Endothelial cell of umbilical vein (primary cell): ENCODE measurements at regions not wholly inside any gene's neighbourhood (a gene's known extent, or its start where the extent isn't known, plus 50 kb on each side); places are given as distances from the start of the nearest gene placed in this dataset.

Experiments used
- BruUV-seq: library from RNA; stranded (reverse); fragments of 400-500 nt; replicated peaks from 2 replicates; lab custom pipeline; 2021; lab: Mats Ljungman, UMichigan
- CTCF ChIA-PET: fragments of 300-600, 350-600 bp; sonication (Branson Sonifier 250); formaldehyde crosslinking; loops from one replicate; lab custom pipeline; 2021; ENCODE audit warnings: antibody characterized with exemption, inconsistent platforms; lab: Charles Lee
- POLR2A ChIA-PET: fragments of 300-600, 350-600 bp; sonication (Branson Sonifier 250); formaldehyde crosslinking; loops from one replicate; lab custom pipeline; 2021; ENCODE audit warnings: antibody characterized with exemption, inconsistent platforms; lab: Charles Lee
- DNase-seq: peaks from one replicate; pipeline ENCODE4 v3.0.0-alpha.2; 2011; ENCODE audit warnings: low read depth, low spot score
- FAIRE-seq: peaks from 2 replicates; lab custom pipeline; 2011; peaks lifted over from hg19 to GRCh38; lab: Jason Lieb, UNC
- H2AFZ ChIP-seq: 2 replicates; pipeline ENCODE4 v1.6.0; 2012; ENCODE audit warnings: low read depth, low read length, control low read depth, inconsistent platforms
- H3K27ac ChIP-seq: 2 replicates; pipeline ENCODE4 v1.5.1; 2011; ENCODE audit warnings: low read depth, mild to moderate bottlenecking, control low read depth, low read length, moderate library complexity; ENCODE audit not compliant: insufficient read depth
- H3K27me3 ChIP-seq, 2 experiments: 2 replicates each; pipeline versions ENCODE4 v1.6.0 to v1.6.1; 2011; ENCODE audit warnings: low read length in 2 of 2, mixed read lengths in 1 of 2; ENCODE audit not compliant: control insufficient read depth in 2 of 2, insufficient read depth in 2 of 2
- H3K36me3 ChIP-seq, 2 experiments: 2 replicates in 1 of 2; 3 replicates in 1 of 2; pipeline ENCODE4 v1.5.1; 2011; ENCODE audit warnings: low read length in 2 of 2, mild to moderate bottlenecking in 1 of 2, moderate library complexity in 1 of 2; ENCODE audit not compliant: control insufficient read depth in 2 of 2, insufficient read depth in 2 of 2; ENCODE audit errors: extremely low read depth in 1 of 2
- H3K4me1 ChIP-seq: 3 replicates; pipeline ENCODE4 v1.5.1; 2011; ENCODE audit warnings: mild to moderate bottlenecking, low read length; ENCODE audit not compliant: control insufficient read depth, insufficient read depth; ENCODE audit errors: extremely low read depth
- H3K4me2 ChIP-seq: 2 replicates; pipeline ENCODE4 v1.6.1; 2011; ENCODE audit warnings: low read length, control low read depth, mixed read lengths; ENCODE audit not compliant: insufficient read depth
- H3K4me3 ChIP-seq, 3 experiments: fragments of 200-600 bp in 1 of 3; sonication (generic), shearing (Covaris generic) in 1 of 3; replicated peaks in 1 of 3; 2 replicates each; pipeline ENCODE4 v1.5.1; 2011 to 2016; ENCODE audit warnings: control low read depth in 3 of 3, low read length in 3 of 3, mild to moderate bottlenecking in 2 of 3, inconsistent platforms in 1 of 3, low read depth in 1 of 3, moderate library complexity in 1 of 3; ENCODE audit not compliant: insufficient read depth in 1 of 3
- H3K79me2 ChIP-seq: 2 replicates; pipeline ENCODE4 v1.6.0; 2012; ENCODE audit warnings: low read length, inconsistent platforms; ENCODE audit not compliant: control insufficient read depth, insufficient read depth
- H3K9ac ChIP-seq: replicated peaks from 2 replicates; pipeline ENCODE3; 2011; ENCODE audit warnings: low read length, control low read depth; ENCODE audit not compliant: insufficient read depth; ENCODE audit errors: extremely low read depth
- H3K9me1 ChIP-seq: replicated peaks from 3 replicates; pipeline ENCODE4 v1.6.0; 2011; ENCODE audit warnings: mild to moderate bottlenecking, low read length; ENCODE audit not compliant: control insufficient read depth, insufficient read depth; ENCODE audit errors: extremely low read depth
- H3K9me3 ChIP-seq: replicated peaks from 2 replicates; pipeline ENCODE4 v1.5.1; 2012; ENCODE audit warnings: low read length, inconsistent platforms; ENCODE audit not compliant: control insufficient read depth, insufficient read depth
- H4K20me1 ChIP-seq: replicated peaks from 2 replicates; pipeline ENCODE3; 2011; ENCODE audit warnings: mild to moderate bottlenecking, low read length; ENCODE audit not compliant: control insufficient read depth, insufficient read depth; ENCODE audit errors: extremely low read depth
- EZH2 ChIP-seq: IDR thresholded peaks from 2 replicates; pipeline ENCODE4 v1.6.1; 2012; ENCODE audit warnings: borderline replicate concordance, low read depth, mild to moderate bottlenecking, moderate library complexity, low read length, inconsistent platforms; ENCODE audit not compliant: severe bottlenecking
- FOS ChIP-seq: IDR thresholded peaks from 2 replicates; pipeline ENCODE4 v1.6.1; 2011; ENCODE audit warnings: mild to moderate bottlenecking, low read length, moderate library complexity, borderline replicate concordance; ENCODE audit not compliant: insufficient read depth
- GATA2 ChIP-seq: IDR thresholded peaks from 2 replicates; pipeline ENCODE4 v1.7.0; 2011; ENCODE audit warnings: low read depth, mild to moderate bottlenecking, moderate library complexity, mixed read lengths, low read length; ENCODE audit not compliant: insufficient read length, insufficient read depth
- JUN ChIP-seq: IDR thresholded peaks from 2 replicates; pipeline ENCODE4 v1.6.1; 2011; ENCODE audit warnings: borderline replicate concordance, low read depth; ENCODE audit not compliant: insufficient read length, insufficient read depth
- MYC ChIP-seq: IDR thresholded peaks from one replicate; pipeline ENCODE4 v1.6.1; 2011; ENCODE audit warnings: mild to moderate bottlenecking, low read depth, low read length
- POLR2A ChIP-seq: IDR thresholded peaks from 2 replicates; pipeline ENCODE4 v1.6.1; 2012; ENCODE audit warnings: low read depth, mild to moderate bottlenecking, control low read depth, low read length
- POLR2AphosphoS5 ChIP-seq: IDR thresholded peaks from 2 replicates; pipeline ENCODE4 v1.6.1; 2012; ENCODE audit warnings: low read depth, mild to moderate bottlenecking, control low read depth, low read length, moderate library complexity; ENCODE audit not compliant: insufficient read depth
- dilution Hi-C: fragments of 300-500 bp; cut with MboI; formaldehyde crosslinking; loops from one replicate; pipeline ENCODE4 v1.15.0; 2019; ENCODE audit warnings: low sequenced_read_pairs; ENCODE audit not compliant: extremely low pct_ligation_motif_present
- intact Hi-C: fragments of 100-400 bp; cut with micrococcal nuclease; formaldehyde crosslinking; loops from one replicate; pipeline ENCODE4 v1.10.0; 2022
- TF ChIP-seq, protein P1 (sequence below): IDR thresholded peaks from 2 replicates; pipeline ENCODE4 v1.6.1; 2011; ENCODE audit not compliant: insufficient read depth, insufficient read length
- TF ChIP-seq, protein P2 (sequence below), 2 donors: IDR thresholded peaks; 1 replicate in 1 of 2; 2 replicates in 1 of 2; pipeline ENCODE4 v1.5.1; 2011; ENCODE audit warnings: low read length in 2 of 2, mild to moderate bottlenecking in 2 of 2, moderate library complexity in 2 of 2, control low read depth in 1 of 2, inconsistent platforms in 1 of 2, low read depth in 1 of 2; ENCODE audit not compliant: insufficient read depth in 1 of 2; ENCODE audit errors: extremely low read depth in 1 of 2

DNA sequence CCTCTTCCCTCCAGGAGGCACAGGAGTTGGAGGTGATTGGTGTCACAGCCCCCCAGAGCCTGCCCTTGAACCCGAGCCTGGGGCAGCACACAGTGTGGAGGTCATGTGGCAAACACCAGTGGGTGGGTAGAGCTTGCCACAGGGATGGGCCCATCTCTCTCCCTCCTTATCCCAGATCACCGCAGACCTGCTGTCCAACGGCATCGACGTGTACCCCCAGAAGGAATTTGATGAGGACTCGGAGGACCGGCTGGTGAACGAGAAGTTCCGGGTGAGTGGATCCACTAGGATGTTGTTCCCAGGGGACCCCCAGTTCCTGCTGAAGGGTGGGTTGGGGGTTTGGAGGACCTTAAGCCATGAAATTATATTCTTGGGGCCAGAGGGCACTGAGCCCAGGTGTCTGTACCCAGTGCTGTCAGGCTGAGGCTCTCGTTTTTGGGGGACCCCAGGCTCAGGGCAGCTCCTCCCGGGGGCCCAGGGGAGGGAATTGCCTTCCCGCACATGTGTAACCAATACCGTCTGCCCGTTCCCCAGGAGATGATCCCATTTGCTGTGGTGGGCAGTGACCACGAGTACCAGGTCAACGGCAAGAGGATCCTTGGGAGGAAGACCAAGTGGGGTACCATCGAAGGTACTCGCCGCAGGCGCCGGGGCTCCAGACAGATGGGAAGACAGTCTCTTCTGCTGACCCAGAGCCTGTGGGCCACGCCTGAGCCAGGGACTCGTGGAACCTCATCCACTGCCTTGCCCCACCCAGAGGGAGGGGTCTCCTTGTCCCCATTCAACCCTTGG lies 351.9 kb downstream of the SEC14L1 start:
- POLR2A ChIA-PET, result no interaction called here
- Histone ChIP-seq H3K9me1 (no peaks in the 10 kb centered on the region), H3K4me2 (no peak overlapping the region), H3K79me2 (no peaks in the 10 kb centered on the region), H3K9ac (no peak overlapping the region), H2AFZ (no peak overlapping the region), H3K27ac (no peak overlapping the region), H4K20me1 (no peaks in the 10 kb centered on the region), H3K4me3 (no peak overlapping the region), H3K4me1 (peaks cover 3% of the 10 kb centered on the region), H3K36me3 (peaks cover 2 to 8% of the 10 kb centered on the region in 2 experiments), H3K27me3 (no peaks in the 10 kb centered on the region), H3K9me3 (no peaks in the 10 kb centered on the region)
- FAIRE-seq (no peak), DNase-seq (no peak)
- intact Hi-C loops (no loop called here), dilution Hi-C loops (no loop called here)
- TF ChIP-seq POLR2A, result no peak
- no peak for TF ChIP-seq FOS
- TF ChIP-seq, protein P1, sequence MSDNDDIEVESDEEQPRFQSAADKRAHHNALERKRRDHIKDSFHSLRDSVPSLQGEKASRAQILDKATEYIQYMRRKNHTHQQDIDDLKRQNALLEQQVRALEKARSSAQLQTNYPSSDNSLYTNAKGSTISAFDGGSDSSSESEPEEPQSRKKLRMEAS, result no peak
- TF ChIP-seq, protein P2, sequence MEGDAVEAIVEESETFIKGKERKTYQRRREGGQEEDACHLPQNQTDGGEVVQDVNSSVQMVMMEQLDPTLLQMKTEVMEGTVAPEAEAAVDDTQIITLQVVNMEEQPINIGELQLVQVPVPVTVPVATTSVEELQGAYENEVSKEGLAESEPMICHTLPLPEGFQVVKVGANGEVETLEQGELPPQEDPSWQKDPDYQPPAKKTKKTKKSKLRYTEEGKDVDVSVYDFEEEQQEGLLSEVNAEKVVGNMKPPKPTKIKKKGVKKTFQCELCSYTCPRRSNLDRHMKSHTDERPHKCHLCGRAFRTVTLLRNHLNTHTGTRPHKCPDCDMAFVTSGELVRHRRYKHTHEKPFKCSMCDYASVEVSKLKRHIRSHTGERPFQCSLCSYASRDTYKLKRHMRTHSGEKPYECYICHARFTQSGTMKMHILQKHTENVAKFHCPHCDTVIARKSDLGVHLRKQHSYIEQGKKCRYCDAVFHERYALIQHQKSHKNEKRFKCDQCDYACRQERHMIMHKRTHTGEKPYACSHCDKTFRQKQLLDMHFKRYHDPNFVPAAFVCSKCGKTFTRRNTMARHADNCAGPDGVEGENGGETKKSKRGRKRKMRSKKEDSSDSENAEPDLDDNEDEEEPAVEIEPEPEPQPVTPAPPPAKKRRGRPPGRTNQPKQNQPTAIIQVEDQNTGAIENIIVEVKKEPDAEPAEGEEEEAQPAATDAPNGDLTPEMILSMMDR (IDR thresholded peaks at IDR 0.05; ENCODE audit: extremely low read depth in 1 of 2, insufficient read depth in 1 of 2, low read depth in 1 of 2, low read length in 2 of 2), result no peak
- no peak for TF ChIP-seq MYC
- TF ChIP-seq GATA2, result no peak
- TF ChIP-seq POLR2AphosphoS5, result no peak
- no peak for TF ChIP-seq JUN
- TF ChIP-seq EZH2, result no peak
- CTCF ChIA-PET, result interaction anchor here (0.9 to 6.0 kb wide), 5 partner anchors 64 to 161 kb away, joined by 3 to 88 read pairs (median 7); no protein-coding TSS in a partner anchor
- no TSS peak for BruUV-seq
